ENCODE measurements at regions not wholly inside any gene's neighbourhood (a gene's known extent, or its start where the extent isn't known, plus 50 kb on each side); places are given as distances from the start of the nearest gene placed in this dataset.
"Not testable (repeated sequence)": the region's sequence is repeated elsewhere in the genome, so short reads cannot be mapped to it uniquely, and the experiment has no call there.

DNA sequence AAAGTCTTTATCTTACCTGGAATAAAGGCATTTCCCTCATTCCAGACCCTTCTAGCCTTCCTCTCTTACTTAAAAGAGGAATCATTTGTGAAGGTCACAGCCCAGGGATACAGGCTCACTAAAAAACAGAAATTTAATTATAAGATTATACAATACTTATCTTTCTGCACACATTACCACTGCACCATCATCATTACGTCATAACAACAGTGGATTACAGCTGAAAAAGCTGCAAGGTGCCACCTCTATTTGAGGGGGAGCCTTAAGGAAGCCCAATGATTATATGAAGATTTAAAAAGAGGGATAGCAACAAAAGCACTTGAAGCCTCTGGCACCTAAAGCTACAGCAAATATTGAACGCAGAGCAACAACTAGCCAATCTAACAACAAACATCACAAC, 452.9 kb upstream of the EYS start:
- DNase-seq, result no peak

GRCh38 chr6:66153247-66153646, 446.2 kb upstream of the EYS start:
- DNase-seq, result no peak

GRCh38 chr6:66149132-66149531, 442.1 kb upstream of the EYS start:
- DNase-seq, result no peak

DNA sequence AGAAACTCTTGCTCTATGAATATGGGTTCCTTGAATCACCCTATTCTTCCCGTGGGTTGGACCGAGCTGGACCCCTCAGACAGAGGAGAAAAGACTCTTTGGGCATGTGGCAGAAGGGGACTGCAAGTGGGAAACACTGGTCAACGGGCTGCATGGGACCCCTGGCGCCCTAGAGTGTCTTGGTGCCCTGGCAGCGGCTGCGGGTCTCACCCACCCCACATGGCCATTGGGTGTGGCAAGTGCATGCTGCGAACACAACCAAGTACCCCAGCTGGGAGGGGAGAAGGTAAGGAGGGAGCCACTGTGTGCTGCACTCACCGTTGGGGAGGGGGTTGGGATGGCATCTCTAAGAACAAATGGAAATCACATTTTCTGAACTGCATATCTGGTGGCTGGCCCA, 438.8 kb upstream of the EYS start:
- DNase-seq, result no peak

- no peak for DNase-seq
Measured at GRCh38 chr6:66134021-66134420, 427.0 kb upstream of the EYS start.

GRCh38 chr6:66128656-66129055, 421.6 kb upstream of the EYS start:
- DNase-seq, result no peak

DNA sequence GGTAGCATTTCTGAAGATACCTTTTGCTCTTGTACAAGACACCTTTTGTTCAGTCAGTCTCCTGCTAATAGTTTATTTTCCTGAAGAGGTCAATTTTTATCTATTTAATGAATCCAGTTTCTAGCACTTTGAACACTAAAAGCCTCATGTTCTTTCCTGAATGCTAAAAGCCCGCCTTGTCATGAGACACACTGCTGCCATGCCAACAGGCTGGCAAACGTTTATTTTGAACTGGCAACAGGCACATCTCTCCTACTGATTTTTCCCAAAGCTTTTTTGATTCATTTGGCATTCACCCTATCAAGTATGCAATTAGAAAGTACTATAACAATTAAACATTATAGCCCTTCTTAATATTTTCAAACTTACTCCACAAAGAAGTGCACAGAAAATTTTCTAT, 421.2 kb upstream of the EYS start:
- no peak for DNase-seq

DNA sequence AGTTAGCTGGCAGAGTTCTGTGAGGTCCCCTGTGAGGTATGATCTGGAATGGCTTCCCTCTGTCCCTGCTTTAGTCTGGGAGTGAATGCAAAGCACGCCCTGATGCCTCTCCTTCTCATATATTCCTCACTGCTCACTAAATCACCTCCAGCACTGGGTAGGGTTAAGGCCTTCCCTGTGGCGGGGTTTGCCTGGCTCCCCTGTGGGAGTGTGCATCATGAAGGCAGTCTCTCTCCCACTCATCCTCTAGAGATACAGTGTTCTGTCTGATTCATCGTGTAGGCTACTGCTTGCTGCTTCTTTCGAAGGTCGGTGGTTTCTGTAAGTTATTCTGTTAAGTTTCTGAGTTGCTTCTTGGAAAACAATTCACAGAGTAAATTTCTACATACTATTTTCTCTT, 420.0 kb upstream of the EYS start:
- DNase-seq, result no peak

DNA sequence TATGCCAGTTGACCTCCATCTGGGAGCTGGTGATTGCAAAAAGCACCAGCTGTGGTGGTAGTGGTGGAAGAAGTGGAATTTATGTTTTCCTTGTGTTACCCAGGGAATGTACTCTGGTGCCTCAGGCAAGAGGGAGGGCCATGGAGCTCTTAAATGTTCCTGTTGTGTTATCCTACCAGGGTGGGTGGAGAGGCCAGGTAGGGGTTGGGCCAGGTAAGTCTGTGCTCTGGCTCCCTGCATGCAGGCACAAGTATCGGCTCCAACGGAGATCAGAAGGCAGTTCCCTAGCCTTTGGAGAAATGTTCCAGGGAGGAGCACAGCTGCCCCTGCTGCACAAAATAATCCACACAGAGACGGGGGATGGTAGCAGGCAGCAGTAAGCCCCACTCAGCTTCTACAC, 419.3 kb upstream of the EYS start:
- DNase-seq, result no peak

- DNase-seq, result no peak
Measured at GRCh38 chr6:66103954-66104353, 396.9 kb upstream of the EYS start.

- no peak for DNase-seq
Measured at GRCh38 chr6:66103354-66103753, 396.3 kb upstream of the EYS start.

- no peak for DNase-seq
Measured at GRCh38 chr6:66096679-66097078, 389.7 kb upstream of the EYS start.

GRCh38 chr6:66094615-66095014, 387.6 kb upstream of the EYS start:
- no peak for DNase-seq

DNA sequence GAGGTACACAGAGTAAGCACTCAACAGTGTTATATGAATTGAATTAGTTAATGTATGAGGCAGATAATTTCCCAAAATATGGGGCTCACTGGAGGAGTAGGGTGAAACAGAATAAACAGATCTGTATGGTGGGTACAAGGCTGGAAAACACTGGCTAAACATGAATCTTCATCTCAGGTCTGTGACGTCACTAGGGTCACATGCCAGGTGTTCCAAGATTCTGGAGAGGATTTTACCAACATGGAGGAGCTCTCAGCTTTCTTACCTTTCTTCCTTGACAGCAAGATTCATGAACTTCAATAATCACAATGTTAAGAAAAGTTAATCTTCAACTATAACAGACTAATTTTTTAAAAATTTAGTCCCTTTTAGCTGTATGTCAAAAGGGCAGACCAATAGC, 385.3 kb upstream of the EYS start:
- not testable (repeated sequence) for DNase-seq

- no peak for DNase-seq
Measured at GRCh38 chr6:66086532-66086931, 379.5 kb upstream of the EYS start.

- DNase-seq, result no peak
Measured at GRCh38 chr6:66082914-66083313, 375.9 kb upstream of the EYS start.

DNA sequence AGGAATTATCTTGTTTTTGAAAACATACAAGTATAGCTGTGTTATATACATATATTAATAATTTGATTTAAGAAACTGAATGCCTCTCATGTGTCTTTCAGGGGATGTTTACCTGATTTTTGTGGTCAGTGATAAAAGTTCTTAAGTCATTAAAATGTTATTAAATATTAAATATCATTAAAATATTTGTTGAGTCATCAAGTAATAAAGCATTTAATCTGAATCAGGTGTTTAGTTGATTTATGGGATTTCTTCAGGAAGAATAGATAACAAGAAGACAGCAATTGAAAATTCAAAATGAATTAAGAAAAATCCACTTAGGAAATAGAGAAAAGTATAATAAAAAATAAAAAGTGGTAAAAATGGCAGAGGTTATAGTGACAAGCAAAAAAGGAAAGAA, 361.9 kb upstream of the EYS start:
- DNase-seq, result no peak

DNA sequence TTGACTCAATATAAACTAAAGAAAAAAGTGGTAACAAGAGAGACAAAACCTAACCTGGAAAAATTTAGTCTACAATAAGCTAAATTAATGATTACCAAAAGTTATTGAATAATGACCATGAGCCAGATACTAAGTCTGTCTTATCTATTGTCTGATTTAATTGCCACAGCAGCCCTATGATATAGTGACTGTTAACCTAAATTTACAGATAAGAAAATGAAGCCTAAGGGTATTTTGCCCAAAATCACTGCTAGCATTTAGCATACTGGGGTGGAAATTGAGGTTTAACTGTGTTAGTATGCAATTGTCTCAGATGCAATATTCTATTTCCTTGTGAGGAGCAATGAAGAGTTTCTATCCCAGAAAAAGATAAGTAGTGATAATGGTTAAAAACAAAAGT, 361.0 kb upstream of the EYS start:
- DNase-seq, result no peak

DNA sequence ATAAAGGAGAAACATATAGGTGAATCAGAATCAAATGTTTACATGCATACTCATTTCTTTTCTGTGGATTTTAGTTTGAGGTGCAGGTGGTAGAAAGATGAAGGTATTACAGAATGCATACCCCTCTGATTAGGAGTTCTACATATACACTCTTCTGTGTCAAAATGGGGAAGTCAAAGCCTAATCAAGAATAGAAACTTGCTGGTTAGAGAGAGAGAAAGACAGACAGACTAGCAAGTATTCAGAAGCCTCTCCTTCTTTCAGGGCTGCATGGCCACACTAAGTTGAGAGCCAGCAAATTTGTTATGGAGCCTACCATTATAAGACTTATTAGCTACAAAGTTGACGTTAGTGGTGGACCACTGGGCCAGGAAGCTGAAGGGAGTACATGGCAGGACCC, 358.3 kb upstream of the EYS start:
- DNase-seq, result no peak

- DNase-seq, result no peak
Measured at GRCh38 chr6:66057034-66057433, 350.0 kb upstream of the EYS start.

- no peak for DNase-seq
Measured at GRCh38 chr6:66054967-66055366, 347.9 kb upstream of the EYS start.

GRCh38 chr6:66051812-66052211, 344.8 kb upstream of the EYS start:
- no peak for DNase-seq

DNA sequence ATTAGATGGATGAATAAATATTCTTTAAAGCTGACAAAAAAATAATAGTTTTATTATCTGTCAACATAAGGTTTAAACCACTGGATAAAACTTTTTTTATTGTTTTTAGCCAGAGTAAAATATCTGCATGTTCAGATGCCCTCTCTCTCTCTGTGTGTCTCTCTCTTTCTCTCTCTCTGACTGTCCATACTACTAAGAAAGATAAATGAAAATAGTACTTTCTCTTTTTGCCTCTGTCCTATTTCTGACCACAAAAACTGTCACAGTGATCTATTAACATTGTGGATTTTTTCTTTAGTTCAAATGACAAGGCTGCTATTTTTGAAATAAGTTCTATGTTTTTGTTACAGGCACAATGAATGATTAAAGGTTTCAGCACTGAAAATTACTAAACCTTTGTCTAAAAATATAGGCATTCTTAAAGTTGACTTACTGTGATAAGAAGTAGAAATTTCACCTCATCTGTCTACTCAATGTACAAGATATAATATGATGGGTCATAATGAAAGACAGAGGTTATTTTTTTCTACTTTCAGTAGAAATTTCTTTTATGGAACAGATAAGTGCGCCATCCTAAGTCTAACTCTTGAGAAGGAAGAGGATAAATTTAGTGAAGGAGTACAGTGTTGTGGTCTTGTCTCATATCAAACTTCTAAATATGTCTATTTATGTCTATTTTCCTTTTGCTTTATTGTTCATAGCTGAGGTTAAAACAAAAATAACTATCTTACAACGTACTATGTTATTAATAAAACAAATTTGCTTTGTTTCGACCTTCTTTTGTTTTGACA, 341.9 kb upstream of the EYS start:
- DNase-seq, result no peak

DNA sequence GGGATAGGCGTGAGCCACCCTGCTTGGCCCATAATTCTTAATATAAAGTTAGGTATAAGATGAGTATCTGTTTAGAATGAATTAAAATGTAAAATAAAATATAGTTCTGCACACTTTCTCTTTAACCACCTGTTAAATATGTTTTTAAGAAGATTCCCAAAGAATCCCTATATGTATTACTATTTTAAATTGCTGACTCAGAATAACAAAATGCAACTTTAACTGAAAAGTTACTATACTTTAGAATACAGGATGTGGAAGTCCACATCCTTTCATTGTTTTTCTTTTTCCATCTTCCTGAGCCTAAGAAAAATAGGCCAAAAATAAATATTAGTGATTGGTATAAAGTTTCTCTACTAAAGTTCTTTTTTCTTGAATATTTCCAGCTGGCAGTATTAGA, 325.6 kb upstream of the EYS start:
- no peak for DNase-seq

- DNase-seq, result no peak
Measured at GRCh38 chr6:66029391-66029790, 322.4 kb upstream of the EYS start.
